OCI-LY3 (cell line): ENCODE measurements at regions not wholly inside any gene's neighbourhood (a gene's known extent, or its start where the extent isn't known, plus 50 kb on each side); places are given as distances from the start of the nearest gene placed in this dataset.
A peak's percentile ranks its signal among the peaks of the same experiment; 100 is the strongest.

Experiments used
- H2AFZ ChIP-seq: fragments of 200-600, 300-600 bp; shearing (Covaris generic); 2 replicates; pipeline ENCODE4 v1.6.0; 2014; ENCODE audit warnings: antibody characterized with exemption, low read depth, low read length
- H3K27ac ChIP-seq: fragments of 200-600, 300-600 bp; sonication (generic); 2 replicates; pipeline ENCODE4 v1.5.1; 2014; ENCODE audit warnings: mild to moderate bottlenecking, low read length, moderate library complexity, mixed read lengths
- H3K27me3 ChIP-seq: fragments of 200-600, 300-600 bp; sonication (generic); 2 replicates; pipeline ENCODE4 v1.6.1; 2014; ENCODE audit warnings: low read depth, low read length, mixed read lengths
- H3K36me3 ChIP-seq: fragments of 200-600, 300-600 bp; sonication (generic); replicated peaks from 2 replicates; pipeline ENCODE3; 2014; ENCODE audit warnings: low read depth, low read length, mixed read lengths
- H3K4me1 ChIP-seq: fragments of 300-600, 200-600 bp; sonication (generic); 2 replicates; pipeline ENCODE4 v1.6.1; 2014; ENCODE audit warnings: low read length, mixed read lengths
- H3K4me2 ChIP-seq: fragments of 200-600, 300-600 bp; sonication (generic); 2 replicates; pipeline ENCODE4 v1.6.1; 2014; ENCODE audit warnings: low read length, mixed read lengths
- H3K4me3 ChIP-seq: fragments of 300-600, 200-600 bp; sonication (generic); 2 replicates; pipeline ENCODE4 v1.5.1; 2014; ENCODE audit warnings: antibody characterized with exemption, mild to moderate bottlenecking, low read length, moderate library complexity
- H3K79me2 ChIP-seq: fragments of 300-600, 200-600 bp; shearing (Covaris generic); 2 replicates; pipeline ENCODE4 v1.6.1; 2014; ENCODE audit warnings: mild to moderate bottlenecking, low read length, mixed read lengths
- H3K9ac ChIP-seq: fragments of 300-600, 200-600 bp; shearing (Covaris generic); 2 replicates; pipeline ENCODE4 v1.6.0; 2014; ENCODE audit warnings: mild to moderate bottlenecking, low read length, moderate library complexity
- H3K9me3 ChIP-seq: fragments of 200-600, 300-600 bp; shearing (Covaris generic); 2 replicates; pipeline ENCODE4 v1.6.1; 2014; ENCODE audit warnings: low read length, mixed read lengths; ENCODE audit not compliant: insufficient read depth
- H4K20me1 ChIP-seq: fragments of 200-600, 300-600 bp; sonication (generic); 2 replicates; pipeline ENCODE4 v1.6.1; 2016; ENCODE audit warnings: low read length, mixed read lengths; ENCODE audit not compliant: insufficient read depth
- EZH2phosphoT487 ChIP-seq: fragments of 200-600 bp; shearing (Covaris generic); IDR thresholded peaks from 2 replicates; pipeline ENCODE4 v1.6.1; 2018; ENCODE audit warnings: antibody characterized with exemption, mixed run types, low read depth
- TF ChIP-seq, protein P1 (sequence below): fragments of 200-600, 300-600 bp; sonication (generic); IDR thresholded peaks from 2 replicates; pipeline ENCODE4 v1.5.1; 2014; ENCODE audit warnings: antibody characterized with exemption, low read length, low read depth

DNA sequence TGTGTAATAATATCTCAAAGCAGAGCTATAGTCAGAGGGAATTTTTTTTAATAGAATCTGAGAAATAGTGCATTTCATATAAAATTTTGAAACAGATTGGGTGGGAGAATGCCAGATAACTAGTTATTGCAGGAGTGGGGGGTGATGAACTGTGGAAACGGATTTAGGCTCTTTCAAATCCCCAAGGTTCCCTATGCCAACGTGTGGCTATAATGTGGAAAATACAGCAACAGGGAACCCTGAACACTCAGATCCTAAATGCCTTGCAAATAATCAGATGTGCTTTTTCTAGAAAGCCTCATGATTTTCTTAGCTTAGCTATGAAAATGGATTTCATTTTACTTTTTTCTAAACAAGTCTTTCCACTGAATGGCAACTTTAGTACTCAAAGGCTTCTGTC is 180.5 kb upstream of the DMAC1 start:
- Histone ChIP-seq H3K9me3 (no peaks in the 10 kb centered on the region), H3K36me3 (no peaks in the 10 kb centered on the region), H3K27ac (no peak overlapping the region), H3K79me2 (no peaks in the 10 kb centered on the region), H3K4me2 (no peak overlapping the region), H2AFZ (no peak overlapping the region), H4K20me1 (no peaks in the 10 kb centered on the region), H3K27me3 (no peaks in the 10 kb centered on the region), H3K4me1 (peaks cover 14% of the 10 kb centered on the region), H3K4me3 (no peak overlapping the region), H3K9ac (no peak overlapping the region)
- TF ChIP-seq, protein P1, sequence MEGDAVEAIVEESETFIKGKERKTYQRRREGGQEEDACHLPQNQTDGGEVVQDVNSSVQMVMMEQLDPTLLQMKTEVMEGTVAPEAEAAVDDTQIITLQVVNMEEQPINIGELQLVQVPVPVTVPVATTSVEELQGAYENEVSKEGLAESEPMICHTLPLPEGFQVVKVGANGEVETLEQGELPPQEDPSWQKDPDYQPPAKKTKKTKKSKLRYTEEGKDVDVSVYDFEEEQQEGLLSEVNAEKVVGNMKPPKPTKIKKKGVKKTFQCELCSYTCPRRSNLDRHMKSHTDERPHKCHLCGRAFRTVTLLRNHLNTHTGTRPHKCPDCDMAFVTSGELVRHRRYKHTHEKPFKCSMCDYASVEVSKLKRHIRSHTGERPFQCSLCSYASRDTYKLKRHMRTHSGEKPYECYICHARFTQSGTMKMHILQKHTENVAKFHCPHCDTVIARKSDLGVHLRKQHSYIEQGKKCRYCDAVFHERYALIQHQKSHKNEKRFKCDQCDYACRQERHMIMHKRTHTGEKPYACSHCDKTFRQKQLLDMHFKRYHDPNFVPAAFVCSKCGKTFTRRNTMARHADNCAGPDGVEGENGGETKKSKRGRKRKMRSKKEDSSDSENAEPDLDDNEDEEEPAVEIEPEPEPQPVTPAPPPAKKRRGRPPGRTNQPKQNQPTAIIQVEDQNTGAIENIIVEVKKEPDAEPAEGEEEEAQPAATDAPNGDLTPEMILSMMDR, result no peak
- TF ChIP-seq EZH2phosphoT487, result no peak

DNA sequence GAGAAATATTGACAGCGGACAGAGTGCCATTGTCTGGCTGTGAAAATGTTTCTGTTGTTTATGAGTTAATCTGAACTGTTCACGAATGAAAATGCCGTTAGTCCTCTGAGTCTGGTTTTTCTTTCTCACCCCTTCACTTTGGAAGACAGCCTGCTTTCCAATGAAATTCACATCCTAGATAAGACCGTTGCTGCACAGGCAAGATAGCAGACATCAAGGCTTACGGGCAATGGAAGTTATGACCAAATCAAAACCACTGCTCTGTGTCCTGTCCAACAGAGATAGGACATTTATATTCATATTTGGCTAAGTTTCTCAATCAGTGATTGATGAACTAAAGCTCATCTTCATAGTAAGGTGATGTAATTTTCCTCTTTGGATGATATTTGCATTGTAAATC is 180.0 kb upstream of the DMAC1 start:
- H3K4me3 ChIP-seq, result no peak overlapping the region
- H3K4me1 ChIP-seq, result peaks cover 19% of the 10 kb centered on the region
- H3K36me3 ChIP-seq, result no peaks in the 10 kb centered on the region
- H3K27me3 ChIP-seq, result no peaks in the 10 kb centered on the region
- H4K20me1 ChIP-seq, result no peaks in the 10 kb centered on the region
- H3K4me2 ChIP-seq, result no peak overlapping the region
- H2AFZ ChIP-seq, result no peak overlapping the region
- TF ChIP-seq, protein P1, result no peak
- no peak for TF ChIP-seq EZH2phosphoT487
- no peaks in the 10 kb centered on the region; the same call in 1 of the 2 replicates for H3K9me3 ChIP-seq
- H3K27ac ChIP-seq, result no peak overlapping the region
- H3K9ac ChIP-seq, result no peak overlapping the region
- no peaks in the 10 kb centered on the region for H3K79me2 ChIP-seq

DNA sequence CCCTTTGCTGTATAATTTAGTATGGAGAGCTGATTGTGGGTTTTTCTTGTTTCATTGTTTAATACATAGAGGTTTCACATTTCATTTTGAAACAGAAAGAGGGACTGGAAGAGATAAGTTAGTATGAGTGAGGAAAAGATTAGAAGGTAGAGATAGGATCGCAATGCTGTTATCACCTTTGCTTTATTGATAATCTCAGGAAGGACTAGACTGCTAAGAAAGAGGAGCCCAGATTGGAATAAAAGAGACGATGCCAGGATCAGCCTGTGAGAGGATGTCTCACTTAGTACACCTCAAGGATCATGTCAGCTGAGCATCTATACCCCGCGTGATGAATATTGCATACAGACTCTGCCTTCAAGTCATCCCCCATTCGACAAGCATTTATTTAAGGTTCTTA is 178.0 kb upstream of the DMAC1 start:
- Histone ChIP-seq H3K36me3 (no peaks in the 10 kb centered on the region), H3K79me2 (no peaks in the 10 kb centered on the region), H3K4me3 (no peak overlapping the region), H3K9ac (no peak overlapping the region), H3K27me3 (no peaks in the 10 kb centered on the region), H3K27ac (no peak overlapping the region), H3K4me2 (no peak overlapping the region), H4K20me1 (no peaks in the 10 kb centered on the region), H3K9me3 (peaks cover 5% of the 10 kb centered on the region; the same call in 1 of the 2 replicates), H2AFZ (no peak overlapping the region), H3K4me1 (peaks cover 23% of the 10 kb centered on the region)
- TF ChIP-seq, protein P1, result no peak
- TF ChIP-seq EZH2phosphoT487, result no peak

DNA sequence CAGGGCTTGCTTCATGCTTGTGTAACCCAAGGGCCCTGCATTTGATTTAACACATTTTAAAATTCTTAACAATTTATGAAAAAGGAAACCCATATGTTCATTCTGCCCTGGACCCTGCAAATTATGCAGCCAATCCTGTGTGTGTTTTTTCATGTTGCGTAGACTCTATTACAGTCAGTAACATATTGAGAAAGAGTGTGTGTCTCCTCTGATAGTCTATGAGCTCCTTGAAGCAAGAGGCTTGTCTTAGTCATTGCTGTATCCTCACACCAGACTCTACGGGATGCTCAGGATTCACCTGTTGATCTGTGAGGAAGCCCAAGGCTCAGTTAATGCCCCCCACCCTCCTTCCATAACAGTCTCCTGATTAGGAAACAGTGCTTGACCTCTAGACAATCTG is 177.3 kb upstream of the DMAC1 start:
- no peaks in the 10 kb centered on the region for H3K79me2 ChIP-seq
- no peak overlapping the region for H3K4me3 ChIP-seq
- H3K4me1 ChIP-seq, result peaks cover 23% of the 10 kb centered on the region
- no peak for TF ChIP-seq EZH2phosphoT487
- TF ChIP-seq, protein P1, result no peak
- H3K9ac ChIP-seq, result no peak overlapping the region
- no peaks in the 10 kb centered on the region for H4K20me1 ChIP-seq
- H3K27me3 ChIP-seq, result no peaks in the 10 kb centered on the region
- peaks cover 5% of the 10 kb centered on the region; the same call in 1 of the 2 replicates for H3K9me3 ChIP-seq
- H3K27ac ChIP-seq, result peak overlapping the region; percentile 20; the same call in 1 of the 2 replicates
- no peak overlapping the region; the same call in 1 of the 2 replicates for H3K4me2 ChIP-seq
- no peaks in the 10 kb centered on the region for H3K36me3 ChIP-seq
- H2AFZ ChIP-seq, result no peak overlapping the region
